Trophoblast cell (in vitro differentiated cells and primary cell): ENCODE measurements at regions not wholly inside any gene's neighbourhood (a gene's known extent, or its start where the extent isn't known, plus 50 kb on each side); places are given as distances from the start of the nearest gene placed in this dataset.

Source experiments
- DNase-seq, 2 donors: peaks; one replicate each; pipeline ENCODE4 v3.0.0-alpha.2; 2016
- H2AFZ ChIP-seq: 2 replicates; pipeline ENCODE4 v1.6.1; 2013; ENCODE audit warnings: low read length, moderate library complexity, mild to moderate bottlenecking; ENCODE audit not compliant: insufficient read depth, poor library complexity
- H2AK5ac ChIP-seq: 2 replicates; pipeline ENCODE4 v1.6.1; 2013; ENCODE audit warnings: mild to moderate bottlenecking, low read length
- H2BK120ac ChIP-seq: 2 replicates; pipeline ENCODE4 v1.6.1; 2013; ENCODE audit warnings: low read length, mild to moderate bottlenecking, moderate library complexity; ENCODE audit not compliant: insufficient read depth, poor library complexity
- H2BK12ac ChIP-seq: 2 replicates; pipeline ENCODE4 v1.6.1; 2013; ENCODE audit warnings: mild to moderate bottlenecking, low read length, moderate library complexity
- H2BK5ac ChIP-seq: 2 replicates; pipeline ENCODE4 v1.6.1; 2013; ENCODE audit warnings: low read length, low read depth, moderate library complexity, mild to moderate bottlenecking; ENCODE audit not compliant: poor library complexity
- H3K14ac ChIP-seq: 2 replicates; pipeline ENCODE4 v1.6.1; 2013; ENCODE audit warnings: mild to moderate bottlenecking, low read length
- H3K18ac ChIP-seq: 2 replicates; pipeline ENCODE4 v1.6.1; 2013; ENCODE audit warnings: mild to moderate bottlenecking, low read length
- H3K23ac ChIP-seq: 2 replicates; pipeline ENCODE4 v1.6.1; 2013; ENCODE audit warnings: low read length
- H3K27ac ChIP-seq: 2 replicates; pipeline ENCODE4 v1.5.1; 2013; ENCODE audit warnings: low read depth, mild to moderate bottlenecking, inconsistent platforms, low read length, moderate library complexity
- H3K27me3 ChIP-seq: 2 replicates; pipeline ENCODE4 v1.6.1; 2013; ENCODE audit warnings: inconsistent platforms, mild to moderate bottlenecking, low read length, moderate library complexity; ENCODE audit not compliant: insufficient read depth
- H3K36me3 ChIP-seq, 2 experiments: 1 replicate in 1 of 2; 2 replicates in 1 of 2; pipeline ENCODE4 v1.6.1; 2013; ENCODE audit warnings: low read length in 2 of 2, mild to moderate bottlenecking in 2 of 2, moderate library complexity in 1 of 2; ENCODE audit not compliant: insufficient read depth in 2 of 2, control insufficient read depth in 1 of 2
- H3K4ac ChIP-seq: 2 replicates; pipeline ENCODE4 v1.6.1; 2013; ENCODE audit warnings: low read depth, mild to moderate bottlenecking, low read length, moderate library complexity
- H3K4me1 ChIP-seq, 2 experiments: 1 replicate in 1 of 2; 2 replicates in 1 of 2; pipeline ENCODE4 v1.6.1; 2013; ENCODE audit warnings: low read length in 2 of 2, mild to moderate bottlenecking in 2 of 2, moderate library complexity in 1 of 2; ENCODE audit not compliant: insufficient read depth in 2 of 2, control insufficient read depth in 1 of 2
- H3K4me2 ChIP-seq: 2 replicates; pipeline ENCODE4 v1.6.1; 2013; ENCODE audit warnings: inconsistent platforms, mild to moderate bottlenecking, low read length, moderate library complexity
- H3K4me3 ChIP-seq: 2 replicates; pipeline ENCODE4 v1.5.1; 2013; ENCODE audit warnings: mild to moderate bottlenecking, low read depth, low read length, inconsistent platforms
- H3K79me1 ChIP-seq: one replicate; pipeline ENCODE4 v1.6.1; 2013; ENCODE audit warnings: low read length
- H3K79me2 ChIP-seq: 2 replicates; pipeline ENCODE4 v1.6.1; 2013; ENCODE audit warnings: low read length, mild to moderate bottlenecking; ENCODE audit not compliant: control insufficient read depth, insufficient read depth, poor library complexity
- H3K9ac ChIP-seq: 2 replicates; pipeline ENCODE4 v1.6.1; 2013; ENCODE audit warnings: mild to moderate bottlenecking, low read length
- H3K9me3 ChIP-seq: 2 replicates; pipeline ENCODE4 v1.6.1; 2013; ENCODE audit warnings: low read depth, mild to moderate bottlenecking, control low read depth, inconsistent platforms, low read length; ENCODE audit not compliant: insufficient read depth
- H4K12ac ChIP-seq: 2 replicates; pipeline ENCODE4 v1.6.1; 2013; ENCODE audit warnings: low read depth, mild to moderate bottlenecking, low read length, moderate library complexity
- H4K8ac ChIP-seq: 2 replicates; pipeline ENCODE4 v1.6.1; 2013; ENCODE audit warnings: low read depth, mild to moderate bottlenecking, low read length, moderate library complexity
- H4K91ac ChIP-seq: one replicate; pipeline ENCODE4 v1.6.1; 2013; ENCODE audit warnings: low read depth, mild to moderate bottlenecking, low read length, moderate library complexity
- WGBS: extraction: QIAGEN DNeasy Blood & Tissue Kit; methylation state at CpG from one replicate; pipeline ENCODE4 v1.1.7; 2013; ENCODE audit warnings: missing lambda C conversion rate; ENCODE audit not compliant: insufficient read length, insufficient coverage; ENCODE audit errors: extremely low coverage; 5-methylcytosine and 5-hydroxymethylcytosine counted together

DNA sequence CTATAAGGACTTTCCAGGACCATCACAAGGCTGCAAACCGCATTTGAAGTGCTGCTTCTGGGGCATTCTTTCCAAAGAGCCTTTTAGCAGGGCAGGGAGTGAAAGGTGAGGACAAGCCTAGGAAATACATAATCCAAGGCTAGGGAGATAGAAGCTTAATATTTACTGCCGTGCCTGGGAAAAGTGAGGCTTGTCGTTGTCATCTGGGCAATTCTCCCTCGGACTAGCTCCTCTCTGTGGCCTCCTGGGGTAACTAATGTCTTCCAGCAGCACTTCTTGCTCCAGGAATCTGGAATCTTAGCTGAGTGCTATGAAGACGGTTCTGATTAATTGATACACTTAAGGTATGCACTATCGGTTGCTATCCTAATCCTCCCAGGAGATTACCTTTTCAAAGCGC is 69.3 kb upstream of the ATL2 start:
- H3K4me3 ChIP-seq = no peak overlapping the region
- H3K27ac ChIP-seq = no peak overlapping the region
- no peak overlapping the region for H4K91ac ChIP-seq
- H3K79me2 ChIP-seq = no peaks in the 10 kb centered on the region
- no peak overlapping the region for H3K18ac ChIP-seq
- H2BK12ac ChIP-seq = no peak overlapping the region
- H2AK5ac ChIP-seq = no peak overlapping the region
- H2BK5ac ChIP-seq = no peak overlapping the region
- no CpG with 5 or more reads among the region's 7 CpGs for WGBS
- DNase-seq = peak in 1 of 2 donors; percentile 7
- H3K14ac ChIP-seq = no peak overlapping the region
- no peaks in the 10 kb centered on the region for H3K9me3 ChIP-seq
- no peak overlapping the region for H3K4ac ChIP-seq
- H3K23ac ChIP-seq = no peak overlapping the region
- no peak overlapping the region for H4K8ac ChIP-seq
- no peak overlapping the region for H2AFZ ChIP-seq
- peaks cover 0 to 15% of the 10 kb centered on the region in 2 experiments for H3K4me1 ChIP-seq
- no peaks in the 10 kb centered on the region for H3K27me3 ChIP-seq
- no peak overlapping the region for H3K9ac ChIP-seq
- no peak overlapping the region for H4K12ac ChIP-seq
- no peaks in the 10 kb centered on the region for H3K36me3 ChIP-seq
- H3K79me1 ChIP-seq = no peaks in the 10 kb centered on the region
- H3K4me2 ChIP-seq = no peak overlapping the region
- H2BK120ac ChIP-seq = no peak overlapping the region

- Histone ChIP-seq H3K79me1 (no peaks in the 10 kb centered on the region), H3K9me3 (no peaks in the 10 kb centered on the region), H2BK12ac (no peak overlapping the region)
These were observed 67.2 kb upstream of the ATL2 start for GRCh38 chr2:38444247-38444646.

GRCh38 chr2:38442643-38443541 is 65.8 kb upstream of the ATL2 start:
- Histone ChIP-seq H2BK120ac (no peak overlapping the region), H3K18ac (no peak overlapping the region), H4K12ac (no peak overlapping the region), H4K8ac (no peak overlapping the region), H2AFZ (no peak overlapping the region), H3K4me2 (peak overlapping the region; percentile 27), H4K91ac (no peak overlapping the region), H3K27me3 (no peaks in the 10 kb centered on the region), H3K79me1 (no peaks in the 10 kb centered on the region), H3K36me3 (no peaks in the 10 kb centered on the region), H3K4me1 (peaks cover 7 to 23% of the 10 kb centered on the region in 2 experiments), H2AK5ac (no peak overlapping the region), H3K27ac (no peak overlapping the region), H3K4me3 (no peak overlapping the region), H3K9ac (no peak overlapping the region), H3K14ac (no peak overlapping the region), H3K4ac (no peak overlapping the region), H3K79me2 (no peaks in the 10 kb centered on the region), H2BK5ac (no peak overlapping the region), H3K9me3 (no peaks in the 10 kb centered on the region), H3K23ac (no peak overlapping the region), H2BK12ac (no peak overlapping the region)
- no CpG with 5 or more reads among the region's 8 CpGs for WGBS
- no peak for DNase-seq

More at GRCh38 chr2:38444247-38444646, 67.2 kb upstream of the ATL2 start:
- H3K4me3 ChIP-seq = no peak overlapping the region
- no peak overlapping the region for H4K91ac ChIP-seq
- DNase-seq = peak in 1 of 2 donors; percentile 10
- no peak overlapping the region for H2BK5ac ChIP-seq
- H3K9ac ChIP-seq = no peak overlapping the region
- no peak overlapping the region for H3K18ac ChIP-seq
- no peaks in the 10 kb centered on the region for H3K27me3 ChIP-seq
- no peak overlapping the region for H4K12ac ChIP-seq
- no peak overlapping the region for H2BK120ac ChIP-seq
- no peak overlapping the region for H2AFZ ChIP-seq
- no peak overlapping the region for H3K4ac ChIP-seq
- H3K4me1 ChIP-seq = peaks cover 0 to 16% of the 10 kb centered on the region in 2 experiments
- no peaks in the 10 kb centered on the region for H3K79me2 ChIP-seq
- no peak overlapping the region for H3K27ac ChIP-seq
- H4K8ac ChIP-seq = no peak overlapping the region
- no peak overlapping the region for H3K23ac ChIP-seq
- WGBS = no CpG with 5 or more reads among the region's 2 CpGs
- H3K4me2 ChIP-seq = no peak overlapping the region
- no peaks in the 10 kb centered on the region for H3K36me3 ChIP-seq
- no peak overlapping the region for H2AK5ac ChIP-seq
- no peak overlapping the region for H3K14ac ChIP-seq

GRCh38 chr2:38441346-38441745 is 64.3 kb upstream of the ATL2 start:
- no peak for DNase-seq
- Histone ChIP-seq H3K14ac (no peak overlapping the region), H3K18ac (no peak overlapping the region), H3K79me1 (no peaks in the 10 kb centered on the region), H3K27me3 (no peaks in the 10 kb centered on the region), H2AK5ac (no peak overlapping the region), H2BK120ac (no peak overlapping the region), H3K4me3 (no peak overlapping the region), H3K4ac (no peak overlapping the region), H4K91ac (no peak overlapping the region), H4K12ac (no peak overlapping the region), H3K4me1 (peaks cover 9 to 17% of the 10 kb centered on the region in 2 experiments), H2BK5ac (no peak overlapping the region), H3K79me2 (no peaks in the 10 kb centered on the region), H3K23ac (no peak overlapping the region), H3K36me3 (no peaks in the 10 kb centered on the region), H3K9ac (no peak overlapping the region), H3K9me3 (no peaks in the 10 kb centered on the region), H2BK12ac (no peak overlapping the region), H3K4me2 (no peak overlapping the region), H3K27ac (no peak overlapping the region), H4K8ac (no peak overlapping the region), H2AFZ (no peak overlapping the region)
- no CpG with 5 or more reads among the region's 7 CpGs for WGBS
